Fibroblast of lung (primary cell): ENCODE measurements at regions not wholly inside any gene's neighbourhood (a gene's known extent, or its start where the extent isn't known, plus 50 kb on each side); places are given as distances from the start of the nearest gene placed in this dataset.

Source experiments
- DNase-seq, 2 donors: peaks; one replicate each; pipeline versions ENCODE4 v3.0.0 to v3.0.0-alpha.2; 2010; ENCODE audit warnings: low read depth in 2 of 2
- H2AFZ ChIP-seq: 2 replicates; pipeline ENCODE4 v1.5.1; 2012; ENCODE audit warnings: low read length, control low read depth, inconsistent platforms
- H3K27ac ChIP-seq: 2 replicates; pipeline ENCODE4 v1.5.1; 2011; ENCODE audit warnings: low read length, control low read depth; ENCODE audit not compliant: insufficient read depth
- H3K27me3 ChIP-seq: 2 replicates; pipeline ENCODE4 v1.5.1; 2011; ENCODE audit warnings: mild to moderate bottlenecking, low read length; ENCODE audit not compliant: control insufficient read depth, insufficient read depth
- H3K36me3 ChIP-seq: 2 replicates; pipeline ENCODE4 v1.5.1; 2011; ENCODE audit warnings: low read length; ENCODE audit not compliant: control insufficient read depth, insufficient read depth
- H3K4me1 ChIP-seq: 2 replicates; pipeline ENCODE4 v1.5.1; 2011; ENCODE audit warnings: low read length; ENCODE audit not compliant: control insufficient read depth, insufficient read depth; ENCODE audit errors: extremely low read depth
- H3K4me2 ChIP-seq: 2 replicates; pipeline ENCODE4 v1.5.1; 2011; ENCODE audit warnings: low read length, control low read depth; ENCODE audit not compliant: insufficient read depth; ENCODE audit errors: extremely low read depth
- H3K4me3 ChIP-seq, 4 experiments: fragments of 200-600 bp in 1 of 4; sonication (generic) in 1 of 4; replicated peaks in 1 of 4; 2 replicates each; pipeline ENCODE4 v1.5.1; 2011 to 2016; ENCODE audit warnings: low read length in 4 of 4, low read depth in 3 of 4, mild to moderate bottlenecking in 3 of 4, control low read depth in 2 of 4, inconsistent platforms in 1 of 4, mixed read lengths in 1 of 4; ENCODE audit not compliant: insufficient read depth in 1 of 4; ENCODE audit errors: control extremely low read depth in 1 of 4
- H3K79me2 ChIP-seq: 2 replicates; pipeline ENCODE4 v1.5.1; 2012; ENCODE audit warnings: mild to moderate bottlenecking, low read length, inconsistent platforms; ENCODE audit not compliant: control insufficient read depth, insufficient read depth
- H3K9ac ChIP-seq: 2 replicates; pipeline ENCODE4 v1.5.1; 2011; ENCODE audit warnings: mild to moderate bottlenecking, low read length, control low read depth; ENCODE audit not compliant: insufficient read depth
- H3K9me3 ChIP-seq: 2 replicates; pipeline ENCODE4 v1.5.1; 2012; ENCODE audit warnings: low read depth, low read length; ENCODE audit not compliant: control insufficient read depth, insufficient read depth
- H4K20me1 ChIP-seq: 2 replicates; pipeline ENCODE4 v1.5.1; 2011; ENCODE audit warnings: low read length; ENCODE audit not compliant: control insufficient read depth, insufficient read depth; ENCODE audit errors: extremely low read depth
- EZH2 ChIP-seq: IDR thresholded peaks from 2 replicates; pipeline ENCODE4 v1.5.1; 2012; ENCODE audit warnings: low read length, control low read depth, mild to moderate bottlenecking; ENCODE audit errors: missing control alignments
- TF ChIP-seq, protein P1 (sequence below), 2 donors: IDR thresholded peaks in 1 of 2; conservative IDR thresholded peaks in 1 of 2; 1 replicate in 1 of 2; 2 replicates in 1 of 2; pipeline ENCODE4 v1.5.1; 2011 to 2012; ENCODE audit warnings: low read length in 2 of 2, control low read depth in 1 of 2, inconsistent platforms in 1 of 2, low read depth in 1 of 2, mild to moderate bottlenecking in 1 of 2

DNA sequence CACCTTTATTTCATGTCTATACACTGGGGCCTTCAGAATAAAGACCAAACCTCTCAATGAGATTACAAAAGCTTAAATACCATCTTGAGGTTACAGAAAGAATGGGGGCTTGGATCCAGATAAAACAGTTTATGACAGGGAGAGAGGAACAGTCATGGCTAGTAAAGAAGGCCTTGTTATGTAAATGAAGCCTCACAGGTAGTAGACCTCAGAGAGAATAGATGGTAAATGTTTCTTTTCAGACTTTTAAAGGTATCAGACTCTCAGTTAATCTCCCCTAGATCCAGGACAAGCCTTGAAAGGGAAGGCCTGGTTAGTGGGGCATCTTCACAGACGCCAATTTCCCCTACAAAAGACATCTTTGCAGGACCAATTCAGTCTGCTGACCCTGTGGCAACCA, 1325.6 kb downstream of the HACE1 start:
- DNase-seq, result no peak
- Histone ChIP-seq H3K9me3 (no peaks in the 10 kb centered on the region), H3K79me2 (no peaks in the 10 kb centered on the region), H3K27me3 (no peaks in the 10 kb centered on the region), H3K4me1 (no peaks in the 10 kb centered on the region), H4K20me1 (no peaks in the 10 kb centered on the region), H3K27ac (no peak overlapping the region), H3K4me3 (no peak overlapping the region), H3K36me3 (no peaks in the 10 kb centered on the region), H3K9ac (no peak overlapping the region), H2AFZ (no peak overlapping the region), H3K4me2 (no peak overlapping the region)
- TF ChIP-seq, protein P1, sequence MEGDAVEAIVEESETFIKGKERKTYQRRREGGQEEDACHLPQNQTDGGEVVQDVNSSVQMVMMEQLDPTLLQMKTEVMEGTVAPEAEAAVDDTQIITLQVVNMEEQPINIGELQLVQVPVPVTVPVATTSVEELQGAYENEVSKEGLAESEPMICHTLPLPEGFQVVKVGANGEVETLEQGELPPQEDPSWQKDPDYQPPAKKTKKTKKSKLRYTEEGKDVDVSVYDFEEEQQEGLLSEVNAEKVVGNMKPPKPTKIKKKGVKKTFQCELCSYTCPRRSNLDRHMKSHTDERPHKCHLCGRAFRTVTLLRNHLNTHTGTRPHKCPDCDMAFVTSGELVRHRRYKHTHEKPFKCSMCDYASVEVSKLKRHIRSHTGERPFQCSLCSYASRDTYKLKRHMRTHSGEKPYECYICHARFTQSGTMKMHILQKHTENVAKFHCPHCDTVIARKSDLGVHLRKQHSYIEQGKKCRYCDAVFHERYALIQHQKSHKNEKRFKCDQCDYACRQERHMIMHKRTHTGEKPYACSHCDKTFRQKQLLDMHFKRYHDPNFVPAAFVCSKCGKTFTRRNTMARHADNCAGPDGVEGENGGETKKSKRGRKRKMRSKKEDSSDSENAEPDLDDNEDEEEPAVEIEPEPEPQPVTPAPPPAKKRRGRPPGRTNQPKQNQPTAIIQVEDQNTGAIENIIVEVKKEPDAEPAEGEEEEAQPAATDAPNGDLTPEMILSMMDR (conservative IDR thresholded peaks at IDR 0.05 in 1 of 2, IDR thresholded peaks at IDR 0.05 in 1 of 2; ENCODE audit: low read depth in 1 of 2, low read length in 2 of 2), result no peak
- no peak for TF ChIP-seq EZH2

DNA sequence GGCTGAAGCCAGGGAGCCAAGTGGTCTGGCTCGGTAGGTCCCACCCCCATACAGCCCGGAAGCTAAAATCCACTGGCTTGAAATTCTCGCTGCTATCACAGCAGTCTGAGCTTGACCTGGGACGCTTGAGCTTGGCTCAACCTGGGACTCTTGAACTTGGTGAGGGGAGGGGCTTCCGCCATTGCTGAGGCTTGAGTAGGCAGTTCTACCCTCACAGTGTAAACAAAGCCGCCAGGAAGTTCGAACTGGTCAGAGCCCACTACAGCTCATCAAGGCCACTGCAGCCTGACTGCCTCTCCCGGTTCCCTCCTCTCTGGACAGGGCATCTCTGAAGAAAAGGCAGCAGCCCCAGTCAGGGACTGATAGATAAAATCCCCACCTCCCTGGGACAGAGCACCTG, 1337.7 kb downstream of the HACE1 start:
- Histone ChIP-seq H3K9me3 (no peaks in the 10 kb centered on the region), H4K20me1 (no peaks in the 10 kb centered on the region), H3K36me3 (no peaks in the 10 kb centered on the region), H3K4me1 (no peaks in the 10 kb centered on the region), H3K27me3 (no peaks in the 10 kb centered on the region), H3K27ac (no peak overlapping the region), H3K4me2 (no peak overlapping the region), H3K9ac (no peak overlapping the region), H3K4me3 (no peak overlapping the region), H3K79me2 (no peaks in the 10 kb centered on the region), H2AFZ (no peak overlapping the region)
- no peak for DNase-seq
- TF ChIP-seq, protein P1 (conservative IDR thresholded peaks at IDR 0.05 in 1 of 2, IDR thresholded peaks at IDR 0.05 in 1 of 2; ENCODE audit: low read depth in 1 of 2, low read length in 2 of 2), result no peak
- TF ChIP-seq EZH2, result no peak

GRCh38 chr6:103516336-103516735, 1343.4 kb downstream of the HACE1 start:
- TF ChIP-seq, protein P1 (conservative IDR thresholded peaks at IDR 0.05 in 1 of 2, IDR thresholded peaks at IDR 0.05 in 1 of 2; ENCODE audit: low read depth in 1 of 2, low read length in 2 of 2), result no peak
- no peak for TF ChIP-seq EZH2
- H3K27me3 ChIP-seq, result no peaks in the 10 kb centered on the region

More at GRCh38 chr6:103516336-103516735, 1343.4 kb downstream of the HACE1 start:
- Histone ChIP-seq H3K36me3 (no peaks in the 10 kb centered on the region), H3K9me3 (no peaks in the 10 kb centered on the region), H3K4me1 (no peaks in the 10 kb centered on the region), H2AFZ (no peak overlapping the region), H3K4me3 (no peak overlapping the region), H3K9ac (no peak overlapping the region), H4K20me1 (no peaks in the 10 kb centered on the region), H3K27ac (no peak overlapping the region), H3K4me2 (no peak overlapping the region), H3K79me2 (no peaks in the 10 kb centered on the region)
- DNase-seq, result no peak
